ENCODE measurements at regions not wholly inside any gene's neighbourhood (a gene's known extent, or its start where the extent isn't known, plus 50 kb on each side); places are given as distances from the start of the nearest gene placed in this dataset.

GRCh38 chr4:154677300-154677699 lies 64.8 kb upstream of the FGG start:
- Histone ChIP-seq H3K27ac (no peak overlapping the region), H3K4me1 (no peaks in the 10 kb centered on the region), H3K9me3 (no peaks in the 10 kb centered on the region), H3K4me3 (replicated peaks in 1 of 3) (no peak overlapping the region), H3K36me3 (no peaks in the 10 kb centered on the region), H3K27me3 (no peaks in the 10 kb centered on the region)
- no peak for TF ChIP-seq POLR2A (IDR thresholded peaks at IDR 0.05)
- no peak for TF ChIP-seq CTCF (IDR thresholded peaks at IDR 0.05)
- intact Hi-C loops (cut with DNase I): no loop called here
- WGBS, 2 donors: 67 to 87% methylated on average over 1 of the region's 1 CpG
- DNase-seq: no peak

- WGBS, 2 donors: 45 to 51% methylated on average over 3 of the region's 3 CpGs
- TF ChIP-seq CTCF (IDR thresholded peaks at IDR 0.05) (no peak), POLR2A (IDR thresholded peaks at IDR 0.05) (no peak)
- Histone ChIP-seq H3K4me1 (no peaks in the 10 kb centered on the region), H3K27ac (no peak overlapping the region), H3K36me3 (no peaks in the 10 kb centered on the region), H3K27me3 (no peaks in the 10 kb centered on the region), H3K4me3 (replicated peaks in 1 of 3) (no peak overlapping the region), H3K9me3 (no peaks in the 10 kb centered on the region)
- intact Hi-C loops (cut with DNase I): no loop called here
- DNase-seq: no peak
Measured at GRCh38 chr4:154677923-154678322, 65.5 kb upstream of the FGG start.

- no peaks in the 10 kb centered on the region for H3K4me1 ChIP-seq
- 91 to 93% methylated on average over 4 of the region's 4 CpGs for WGBS, 2 donors
- H3K36me3 ChIP-seq: no peaks in the 10 kb centered on the region
- TF ChIP-seq CTCF (IDR thresholded peaks at IDR 0.05): no peak
- no peak for TF ChIP-seq POLR2A (IDR thresholded peaks at IDR 0.05)
- H3K27ac ChIP-seq: no peak overlapping the region
- intact Hi-C loops (cut with DNase I): no loop called here
- H3K9me3 ChIP-seq: no peaks in the 10 kb centered on the region
- DNase-seq: no peak
- no peak overlapping the region for H3K4me3 ChIP-seq (replicated peaks in 1 of 3)
- H3K27me3 ChIP-seq: no peaks in the 10 kb centered on the region
Measured at GRCh38 chr4:154683956-154684681, 59.7 kb upstream of the LRAT start.

GRCh38 chr4:154686838-154687237 lies 57.0 kb upstream of the LRAT start:
- no peaks in the 10 kb centered on the region for H3K9me3 ChIP-seq
- 28 to 36% methylated on average over 1 of the region's 1 CpG for WGBS, 2 donors
- intact Hi-C loops (cut with DNase I): no loop called here
- no peak overlapping the region for H3K4me3 ChIP-seq (replicated peaks in 1 of 3)
- DNase-seq: no peak
- H3K36me3 ChIP-seq: no peaks in the 10 kb centered on the region
- TF ChIP-seq CTCF (IDR thresholded peaks at IDR 0.05) (peak in 2 of 6 experiments; percentile 24 to 33), POLR2A (IDR thresholded peaks at IDR 0.05) (no peak)
- H3K4me1 ChIP-seq: no peaks in the 10 kb centered on the region
- H3K27ac ChIP-seq: no peak overlapping the region
- no peaks in the 10 kb centered on the region for H3K27me3 ChIP-seq

GRCh38 chr4:154687840-154688239 lies 56.0 kb upstream of the LRAT start:
- Histone ChIP-seq H3K27me3 (no peaks in the 10 kb centered on the region), H3K4me1 (no peaks in the 10 kb centered on the region), H3K9me3 (no peaks in the 10 kb centered on the region), H3K4me3 (replicated peaks in 1 of 3) (no peak overlapping the region), H3K27ac (no peak overlapping the region), H3K36me3 (no peaks in the 10 kb centered on the region)
- whole genome bisulfite sequencing, 2 donors: 66 to 74% methylated on average over 3 of the region's 3 CpGs
- TF ChIP-seq CTCF (IDR thresholded peaks at IDR 0.05) (no peak), POLR2A (IDR thresholded peaks at IDR 0.05) (no peak)
- no peak for DNase-seq
- intact Hi-C loops (cut with DNase I): no loop called here
